EL (cell line): ENCODE measurements at regions not wholly inside any gene's neighbourhood (a gene's known extent, or its start where the extent isn't known, plus 50 kb on each side); places are given as distances from the start of the nearest gene placed in this dataset.

Experiments used
- DNase-seq: peaks from one replicate; pipeline ENCODE4 v3.0.0-alpha.2; 2016

GRCh38 chr20:10961651-10962288 lies 288.0 kb upstream of the JAG1 start:
- DNase-seq = no peak

- no peak for DNase-seq
These were observed 289.1 kb upstream of the JAG1 start for GRCh38 chr20:10962937-10963336.

GRCh38 chr20:10963717-10964266 lies 290.0 kb upstream of the JAG1 start:
- DNase-seq = no peak

GRCh38 chr20:10965936-10966470 lies 292.2 kb upstream of the JAG1 start:
- DNase-seq = peak; percentile 12

- peak; percentile 42 for DNase-seq
These were observed 296.3 kb upstream of the JAG1 start for GRCh38 chr20:10970109-10970508.

GRCh38 chr20:10971096-10971495 lies 297.3 kb upstream of the JAG1 start:
- no peak for DNase-seq

- no peak for DNase-seq
These were observed 298.5 kb upstream of the JAG1 start for GRCh38 chr20:10972219-10972860.

- DNase-seq = no peak
These were observed 302.3 kb upstream of the JAG1 start for GRCh38 chr20:10976051-10976450.

GRCh38 chr20:10978019-10978702 lies 304.4 kb upstream of the JAG1 start:
- DNase-seq = no peak

- DNase-seq = no peak
These were observed 304.9 kb upstream of the JAG1 start for GRCh38 chr20:10978713-10979112.

GRCh38 chr20:10982692-10983091 lies 308.9 kb upstream of the JAG1 start:
- DNase-seq = peak; percentile 94

- no peak for DNase-seq
These were observed 310.5 kb upstream of the JAG1 start for GRCh38 chr20:10984294-10984693.

GRCh38 chr20:10984913-10985312 lies 311.1 kb upstream of the JAG1 start:
- no peak for DNase-seq

- peak; percentile 54 for DNase-seq
These were observed 311.7 kb upstream of the JAG1 start for GRCh38 chr20:10985536-10985935.

- peak; percentile 2 for DNase-seq
These were observed 312.8 kb upstream of the JAG1 start for GRCh38 chr20:10986586-10986985.

- DNase-seq = peak; percentile 34
These were observed 314.0 kb upstream of the JAG1 start for GRCh38 chr20:10987651-10988383.

- no peak for DNase-seq
These were observed 317.0 kb upstream of the JAG1 start for GRCh38 chr20:10990625-10991382.

GRCh38 chr20:10992731-10993130 lies 318.9 kb upstream of the JAG1 start:
- no peak for DNase-seq

GRCh38 chr20:10994991-10995700 lies 321.3 kb upstream of the JAG1 start:
- DNase-seq = no peak

GRCh38 chr20:10998476-10998875 lies 324.7 kb upstream of the JAG1 start:
- no peak for DNase-seq

- DNase-seq = no peak
These were observed 326.6 kb upstream of the JAG1 start for GRCh38 chr20:11000416-11000815.

GRCh38 chr20:11001302-11001701 lies 327.5 kb upstream of the JAG1 start:
- no peak for DNase-seq
